ENCODE measurements at regions not wholly inside any gene's neighbourhood (a gene's known extent, or its start where the extent isn't known, plus 50 kb on each side); places are given as distances from the start of the nearest gene placed in this dataset.

DNA sequence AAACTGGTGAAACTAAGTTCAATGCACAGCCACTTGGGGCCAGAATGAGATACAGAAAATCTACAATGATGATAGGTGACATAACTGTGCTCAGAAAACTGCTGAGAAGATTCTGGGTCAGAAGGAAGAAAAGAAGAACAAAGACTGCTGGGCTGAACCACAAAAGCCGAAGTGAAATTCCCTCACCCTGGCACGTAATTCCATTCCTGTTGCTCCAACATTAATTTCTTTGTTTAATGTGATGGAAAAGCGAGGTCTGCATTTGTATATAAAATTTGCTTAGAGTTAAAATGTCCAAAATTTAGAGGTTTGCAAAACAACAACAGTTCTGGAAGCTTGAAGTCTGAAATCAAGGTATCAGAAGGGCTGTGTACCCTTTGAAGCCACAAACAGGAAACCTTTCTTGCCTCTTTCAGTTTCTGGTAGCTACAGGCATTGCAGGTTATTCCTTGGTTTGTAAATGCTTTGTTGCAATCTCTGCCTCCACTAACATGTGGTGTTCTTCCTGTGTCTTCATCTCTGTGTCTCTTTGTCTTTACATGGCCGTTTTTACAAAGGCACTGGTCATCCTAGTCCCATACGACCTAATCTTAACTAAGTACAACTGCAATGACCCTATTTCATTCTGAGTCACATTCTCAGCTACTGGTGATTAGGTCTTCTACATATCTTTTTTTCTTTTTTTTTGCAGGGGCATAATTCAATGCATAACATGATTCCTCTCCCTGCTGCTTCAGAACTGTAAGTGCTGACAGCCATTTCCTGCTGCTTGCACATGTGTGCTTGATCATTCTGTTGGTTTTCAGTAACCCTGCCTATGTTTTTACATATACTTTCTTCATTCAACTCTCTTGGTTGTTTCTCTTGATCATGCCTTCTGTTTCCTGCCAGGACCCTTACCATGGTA lies 603.0 kb upstream of the CDH8 start:
- Mint-ChIP-seq H3K27ac (peak overlapping the region in 3 of 8 donors; percentile 32 to 89 (median 42)), H3K27me3 (no peaks in the 10 kb centered on the region), H3K9me3 (peaks cover 15 to 42% (median 24%) of the 10 kb centered on the region in 5 donors), H3K4me1 (no peaks in the 10 kb centered on the region), H3K36me3 (no peaks in the 10 kb centered on the region), H3K4me3 (peak overlapping the region in 2 of 7 donors; percentile 20)
- Histone ChIP-seq H3K9me3 (ENCODE audit: low read length) (no peaks in the 10 kb centered on the region), H3K36me3 (ENCODE audit: insufficient read depth, low read length) (no peaks in the 10 kb centered on the region), H3K4me1 (ENCODE audit: insufficient read depth, low read length) (no peaks in the 10 kb centered on the region), H3K27ac (ENCODE audit: low read depth, low read length) (no peak overlapping the region), H3K4me3 (ENCODE audit: low read length) (no peak overlapping the region), H3K27me3 (ENCODE audit: insufficient read depth, low read length, poor library complexity, severe bottlenecking) (no peaks in the 10 kb centered on the region)
- DNase-seq: no peak
- ChIA-PET CTCF (no interaction called here), POLR2A (no interaction called here)

DNA sequence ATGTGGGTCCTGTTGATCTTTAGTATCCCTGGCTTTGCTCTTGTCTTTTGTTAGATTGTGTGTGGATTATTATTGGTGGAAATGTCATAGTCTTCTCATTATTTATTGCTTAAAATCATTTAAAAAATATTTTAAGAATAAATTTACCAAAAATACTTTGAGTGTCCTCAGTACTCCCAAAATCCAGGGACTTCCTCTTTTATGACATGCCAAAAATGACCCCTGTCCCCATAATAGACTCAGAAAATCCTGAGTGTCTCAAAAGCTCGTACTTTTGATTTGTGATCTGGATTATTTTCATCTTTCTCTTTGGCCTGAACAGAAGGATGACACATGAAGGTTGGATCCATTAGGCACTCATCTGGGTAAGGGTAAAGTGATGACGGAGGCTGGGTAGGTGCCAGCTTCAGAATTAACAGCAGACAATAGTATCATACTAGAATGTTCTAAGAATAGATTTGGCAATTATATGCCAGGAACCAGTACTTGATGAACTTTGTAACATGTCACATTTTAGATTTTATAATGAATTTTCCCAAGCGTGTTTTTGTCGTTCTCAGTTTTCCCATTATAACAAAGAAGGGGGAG lies 602.2 kb upstream of the CDH8 start:
- Mint-ChIP-seq H3K27ac (peak overlapping the region in 1 of 8 donors; percentile 80), H3K4me1 (no peaks in the 10 kb centered on the region), H3K27me3 (no peaks in the 10 kb centered on the region), H3K9me3 (peaks cover 17 to 42% (median 29%) of the 10 kb centered on the region in 5 donors), H3K4me3 (peak overlapping the region in 1 of 7 donors; percentile 8), H3K36me3 (no peaks in the 10 kb centered on the region)
- H3K4me3 ChIP-seq (ENCODE audit: low read length): no peak overlapping the region
- POLR2A ChIA-PET: no interaction called here
- no peak for DNase-seq
- CTCF ChIA-PET: no interaction called here
- H3K27ac ChIP-seq (ENCODE audit: low read depth, low read length): no peak overlapping the region
- H3K36me3 ChIP-seq (ENCODE audit: insufficient read depth, low read length): no peaks in the 10 kb centered on the region
- no peaks in the 10 kb centered on the region for H3K4me1 ChIP-seq (ENCODE audit: insufficient read depth, low read length)
- H3K27me3 ChIP-seq (ENCODE audit: insufficient read depth, low read length, poor library complexity, severe bottlenecking): no peaks in the 10 kb centered on the region
- H3K9me3 ChIP-seq (ENCODE audit: low read length): no peaks in the 10 kb centered on the region

- DNase-seq: no peak
- Histone ChIP-seq H3K36me3 (ENCODE audit: insufficient read depth, low read length) (no peaks in the 10 kb centered on the region), H3K27me3 (ENCODE audit: insufficient read depth, low read length, poor library complexity, severe bottlenecking) (no peaks in the 10 kb centered on the region), H3K4me3 (ENCODE audit: low read length) (no peak overlapping the region), H3K27ac (ENCODE audit: low read depth, low read length) (no peak overlapping the region), H3K4me1 (ENCODE audit: insufficient read depth, low read length) (no peaks in the 10 kb centered on the region), H3K9me3 (ENCODE audit: low read length) (no peaks in the 10 kb centered on the region)
- Mint-ChIP-seq H3K36me3 (no peaks in the 10 kb centered on the region), H3K9me3 (peaks cover 4 to 51% (median 16%) of the 10 kb centered on the region in 5 donors), H3K4me3 (no peak overlapping the region), H3K4me1 (no peaks in the 10 kb centered on the region), H3K27ac (no peak overlapping the region), H3K27me3 (no peaks in the 10 kb centered on the region)
- ChIA-PET POLR2A (no interaction called here), CTCF (no interaction called here)
Measured at GRCh38 chr16:62625326-62625725, 589.1 kb upstream of the CDH8 start.

GRCh38 chr16:62620275-62620674 lies 584.0 kb upstream of the CDH8 start:
- H3K9me3 Mint-ChIP-seq: peaks cover 7 to 58% (median 24%) of the 10 kb centered on the region in 5 donors
- Histone ChIP-seq H3K36me3 (ENCODE audit: insufficient read depth, low read length) (no peaks in the 10 kb centered on the region), H3K9me3 (ENCODE audit: low read length) (no peaks in the 10 kb centered on the region), H3K27ac (ENCODE audit: low read depth, low read length) (no peak overlapping the region), H3K27me3 (ENCODE audit: insufficient read depth, low read length, poor library complexity, severe bottlenecking) (no peaks in the 10 kb centered on the region), H3K4me1 (ENCODE audit: insufficient read depth, low read length) (no peaks in the 10 kb centered on the region), H3K4me3 (ENCODE audit: low read length) (no peak overlapping the region)
- ChIA-PET CTCF (no interaction called here), POLR2A (no interaction called here)
- no peaks in the 10 kb centered on the region for H3K27me3 Mint-ChIP-seq
- H3K4me1 Mint-ChIP-seq: peaks cover 0 to 1% (median 0%) of the 10 kb centered on the region in 3 donors
- no peak for DNase-seq
- no peak overlapping the region for H3K27ac Mint-ChIP-seq
- H3K36me3 Mint-ChIP-seq: no peaks in the 10 kb centered on the region
- H3K4me3 Mint-ChIP-seq: no peak overlapping the region

GRCh38 chr16:62615526-62615925 lies 579.3 kb upstream of the CDH8 start:
- H3K27me3 ChIP-seq (ENCODE audit: insufficient read depth, low read length, poor library complexity, severe bottlenecking): no peaks in the 10 kb centered on the region
- no peaks in the 10 kb centered on the region for H3K9me3 ChIP-seq (ENCODE audit: low read length)
- no peaks in the 10 kb centered on the region for H3K36me3 ChIP-seq (ENCODE audit: insufficient read depth, low read length)
- DNase-seq: no peak
- H3K36me3 Mint-ChIP-seq: no peaks in the 10 kb centered on the region
- H3K4me3 Mint-ChIP-seq: no peak overlapping the region
- H3K27me3 Mint-ChIP-seq: no peaks in the 10 kb centered on the region
- H3K27ac ChIP-seq (ENCODE audit: low read depth, low read length): no peak overlapping the region
- peaks cover 14 to 41% (median 25%) of the 10 kb centered on the region in 5 donors for H3K9me3 Mint-ChIP-seq
- peaks cover 0 to 1% (median 0%) of the 10 kb centered on the region in 3 donors for H3K4me1 Mint-ChIP-seq
- H3K4me1 ChIP-seq (ENCODE audit: insufficient read depth, low read length): no peaks in the 10 kb centered on the region
- no peak overlapping the region for H3K4me3 ChIP-seq (ENCODE audit: low read length)
- ChIA-PET POLR2A (no interaction called here), CTCF (no interaction called here)
- no peak overlapping the region for H3K27ac Mint-ChIP-seq

DNA sequence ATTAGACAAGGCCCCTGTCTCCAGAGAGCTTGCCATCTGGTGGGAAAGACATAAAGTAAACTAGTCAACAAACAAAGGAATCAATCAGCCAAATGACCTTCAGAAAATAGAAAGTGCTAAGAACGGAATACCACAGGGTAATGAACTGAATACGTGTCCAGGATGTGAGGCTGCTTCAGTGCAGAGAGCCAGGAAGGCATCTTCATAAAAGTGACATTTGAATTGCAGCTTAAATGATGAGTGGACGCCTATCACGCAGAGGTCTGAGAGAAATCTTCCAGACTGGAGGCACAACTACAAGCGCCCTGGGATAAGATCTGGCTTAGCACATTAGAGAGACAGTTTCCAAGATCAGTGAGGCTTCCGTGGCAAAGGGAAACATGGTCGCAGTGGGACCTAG lies 574.1 kb upstream of the CDH8 start:
- no peak overlapping the region for H3K4me3 Mint-ChIP-seq
- ChIA-PET CTCF (no interaction called here), POLR2A (no interaction called here)
- no peak overlapping the region for H3K27ac ChIP-seq (ENCODE audit: low read depth, low read length)
- H3K36me3 ChIP-seq (ENCODE audit: insufficient read depth, low read length): no peaks in the 10 kb centered on the region
- DNase-seq: no peak
- no peaks in the 10 kb centered on the region for H3K9me3 ChIP-seq (ENCODE audit: low read length)
- no peaks in the 10 kb centered on the region for H3K4me1 Mint-ChIP-seq
- H3K27me3 ChIP-seq (ENCODE audit: insufficient read depth, low read length, poor library complexity, severe bottlenecking): no peaks in the 10 kb centered on the region
- H3K27ac Mint-ChIP-seq: no peak overlapping the region
- peaks cover 8 to 41% (median 19%) of the 10 kb centered on the region in 5 donors for H3K9me3 Mint-ChIP-seq
- no peak overlapping the region for H3K4me3 ChIP-seq (ENCODE audit: low read length)
- no peaks in the 10 kb centered on the region for H3K36me3 Mint-ChIP-seq
- H3K4me1 ChIP-seq (ENCODE audit: insufficient read depth, low read length): no peaks in the 10 kb centered on the region
- no peaks in the 10 kb centered on the region for H3K27me3 Mint-ChIP-seq

GRCh38 chr16:62602790-62603189 lies 566.6 kb upstream of the CDH8 start:
- H3K4me3 ChIP-seq (ENCODE audit: low read length): no peak overlapping the region
- H3K9me3 ChIP-seq (ENCODE audit: low read length): peaks cover 6% of the 10 kb centered on the region
- Mint-ChIP-seq H3K27me3 (no peaks in the 10 kb centered on the region), H3K4me3 (no peak overlapping the region), H3K4me1 (no peaks in the 10 kb centered on the region), H3K9me3 (peaks cover 5 to 44% (median 24%) of the 10 kb centered on the region in 5 donors), H3K36me3 (no peaks in the 10 kb centered on the region), H3K27ac (no peak overlapping the region)
- H3K36me3 ChIP-seq (ENCODE audit: insufficient read depth, low read length): no peaks in the 10 kb centered on the region
- H3K27me3 ChIP-seq (ENCODE audit: insufficient read depth, low read length, poor library complexity, severe bottlenecking): no peaks in the 10 kb centered on the region
- DNase-seq: no peak
- ChIA-PET POLR2A (no interaction called here), CTCF (no interaction called here)
- no peak overlapping the region for H3K27ac ChIP-seq (ENCODE audit: low read depth, low read length)
- H3K4me1 ChIP-seq (ENCODE audit: insufficient read depth, low read length): no peaks in the 10 kb centered on the region

DNA sequence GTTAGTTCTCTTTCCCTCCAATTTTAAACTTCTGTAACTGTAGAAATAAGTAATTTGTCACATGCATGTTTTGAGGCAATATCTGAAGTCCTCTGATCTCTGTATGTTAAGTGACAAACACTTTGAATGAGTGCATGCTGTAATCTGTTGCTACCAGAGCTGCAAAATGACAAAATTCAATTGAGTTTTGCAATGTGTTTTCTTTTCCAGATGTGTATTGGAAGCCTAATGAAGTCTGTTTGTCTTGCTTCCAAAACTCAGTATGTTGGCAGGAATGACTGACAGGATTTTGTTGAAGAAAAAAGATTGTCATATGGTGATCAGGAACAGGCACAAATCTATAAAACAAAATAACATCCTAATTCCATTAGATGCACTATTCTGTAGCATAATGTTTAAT lies 561.6 kb upstream of the CDH8 start:
- ChIA-PET CTCF (no interaction called here), POLR2A (no interaction called here)
- H3K27ac ChIP-seq (ENCODE audit: low read depth, low read length): no peak overlapping the region
- no peaks in the 10 kb centered on the region for H3K36me3 Mint-ChIP-seq
- H3K9me3 ChIP-seq (ENCODE audit: low read length): no peaks in the 10 kb centered on the region
- H3K4me1 Mint-ChIP-seq: no peaks in the 10 kb centered on the region
- no peak for DNase-seq
- H3K4me1 ChIP-seq (ENCODE audit: insufficient read depth, low read length): no peaks in the 10 kb centered on the region
- H3K4me3 Mint-ChIP-seq: no peak overlapping the region
- H3K27me3 ChIP-seq (ENCODE audit: insufficient read depth, low read length, poor library complexity, severe bottlenecking): no peaks in the 10 kb centered on the region
- no peak overlapping the region for H3K4me3 ChIP-seq (ENCODE audit: low read length)
- H3K27me3 Mint-ChIP-seq: no peaks in the 10 kb centered on the region
- peaks cover 7 to 58% (median 27%) of the 10 kb centered on the region in 5 donors for H3K9me3 Mint-ChIP-seq
- no peak overlapping the region for H3K27ac Mint-ChIP-seq
- H3K36me3 ChIP-seq (ENCODE audit: insufficient read depth, low read length): no peaks in the 10 kb centered on the region

All from CD8-positive, alpha-beta memory T cell (primary cell).